Endothelial cell of umbilical vein (primary cell): ENCODE measurements at regions not wholly inside any gene's neighbourhood (a gene's known extent, or its start where the extent isn't known, plus 50 kb on each side); places are given as distances from the start of the nearest gene placed in this dataset.

Experiments
- BruUV-seq: library from RNA; stranded (reverse); fragments of 400-500 nt; replicated peaks from 2 replicates; lab custom pipeline; 2021; lab: Mats Ljungman, UMichigan
- CTCF ChIA-PET: fragments of 300-600, 350-600 bp; sonication (Branson Sonifier 250); formaldehyde crosslinking; loops from one replicate; lab custom pipeline; 2021; ENCODE audit warnings: antibody characterized with exemption, inconsistent platforms; lab: Charles Lee
- POLR2A ChIA-PET: fragments of 300-600, 350-600 bp; sonication (Branson Sonifier 250); formaldehyde crosslinking; loops from one replicate; lab custom pipeline; 2021; ENCODE audit warnings: antibody characterized with exemption, inconsistent platforms; lab: Charles Lee
- DNase-seq: peaks from one replicate; pipeline ENCODE4 v3.0.0-alpha.2; 2011; ENCODE audit warnings: low read depth, low spot score
- FAIRE-seq: peaks from 2 replicates; lab custom pipeline; 2011; peaks lifted over from hg19 to GRCh38; lab: Jason Lieb, UNC
- H2AFZ ChIP-seq: 2 replicates; pipeline ENCODE4 v1.6.0; 2012; ENCODE audit warnings: low read depth, low read length, control low read depth, inconsistent platforms
- H3K27ac ChIP-seq: 2 replicates; pipeline ENCODE4 v1.5.1; 2011; ENCODE audit warnings: low read depth, mild to moderate bottlenecking, control low read depth, low read length, moderate library complexity; ENCODE audit not compliant: insufficient read depth
- H3K27me3 ChIP-seq, 2 experiments: 2 replicates each; pipeline versions ENCODE4 v1.6.0 to v1.6.1; 2011; ENCODE audit warnings: low read length in 2 of 2, mixed read lengths in 1 of 2; ENCODE audit not compliant: control insufficient read depth in 2 of 2, insufficient read depth in 2 of 2
- H3K36me3 ChIP-seq, 2 experiments: 2 replicates in 1 of 2; 3 replicates in 1 of 2; pipeline ENCODE4 v1.5.1; 2011; ENCODE audit warnings: low read length in 2 of 2, mild to moderate bottlenecking in 1 of 2, moderate library complexity in 1 of 2; ENCODE audit not compliant: control insufficient read depth in 2 of 2, insufficient read depth in 2 of 2; ENCODE audit errors: extremely low read depth in 1 of 2
- H3K4me1 ChIP-seq: 3 replicates; pipeline ENCODE4 v1.5.1; 2011; ENCODE audit warnings: mild to moderate bottlenecking, low read length; ENCODE audit not compliant: control insufficient read depth, insufficient read depth; ENCODE audit errors: extremely low read depth
- H3K4me2 ChIP-seq: 2 replicates; pipeline ENCODE4 v1.6.1; 2011; ENCODE audit warnings: low read length, control low read depth, mixed read lengths; ENCODE audit not compliant: insufficient read depth
- H3K4me3 ChIP-seq, 3 experiments: fragments of 200-600 bp in 1 of 3; sonication (generic), shearing (Covaris generic) in 1 of 3; replicated peaks in 1 of 3; 2 replicates each; pipeline ENCODE4 v1.5.1; 2011 to 2016; ENCODE audit warnings: control low read depth in 3 of 3, low read length in 3 of 3, mild to moderate bottlenecking in 2 of 3, inconsistent platforms in 1 of 3, low read depth in 1 of 3, moderate library complexity in 1 of 3; ENCODE audit not compliant: insufficient read depth in 1 of 3
- H3K79me2 ChIP-seq: 2 replicates; pipeline ENCODE4 v1.6.0; 2012; ENCODE audit warnings: low read length, inconsistent platforms; ENCODE audit not compliant: control insufficient read depth, insufficient read depth
- H3K9ac ChIP-seq: replicated peaks from 2 replicates; pipeline ENCODE3; 2011; ENCODE audit warnings: low read length, control low read depth; ENCODE audit not compliant: insufficient read depth; ENCODE audit errors: extremely low read depth
- H3K9me1 ChIP-seq: replicated peaks from 3 replicates; pipeline ENCODE4 v1.6.0; 2011; ENCODE audit warnings: mild to moderate bottlenecking, low read length; ENCODE audit not compliant: control insufficient read depth, insufficient read depth; ENCODE audit errors: extremely low read depth
- H3K9me3 ChIP-seq: replicated peaks from 2 replicates; pipeline ENCODE4 v1.5.1; 2012; ENCODE audit warnings: low read length, inconsistent platforms; ENCODE audit not compliant: control insufficient read depth, insufficient read depth
- H4K20me1 ChIP-seq: replicated peaks from 2 replicates; pipeline ENCODE3; 2011; ENCODE audit warnings: mild to moderate bottlenecking, low read length; ENCODE audit not compliant: control insufficient read depth, insufficient read depth; ENCODE audit errors: extremely low read depth
- CTCF ChIP-seq, 2 donors: IDR thresholded peaks; 1 replicate in 1 of 2; 2 replicates in 1 of 2; pipeline ENCODE4 v1.5.1; 2011; ENCODE audit warnings: low read length in 2 of 2, mild to moderate bottlenecking in 2 of 2, moderate library complexity in 2 of 2, control low read depth in 1 of 2, inconsistent platforms in 1 of 2, low read depth in 1 of 2; ENCODE audit not compliant: insufficient read depth in 1 of 2; ENCODE audit errors: extremely low read depth in 1 of 2
- EZH2 ChIP-seq: IDR thresholded peaks from 2 replicates; pipeline ENCODE4 v1.6.1; 2012; ENCODE audit warnings: borderline replicate concordance, low read depth, mild to moderate bottlenecking, moderate library complexity, low read length, inconsistent platforms; ENCODE audit not compliant: severe bottlenecking
- FOS ChIP-seq: IDR thresholded peaks from 2 replicates; pipeline ENCODE4 v1.6.1; 2011; ENCODE audit warnings: mild to moderate bottlenecking, low read length, moderate library complexity, borderline replicate concordance; ENCODE audit not compliant: insufficient read depth
- GATA2 ChIP-seq: IDR thresholded peaks from 2 replicates; pipeline ENCODE4 v1.7.0; 2011; ENCODE audit warnings: low read depth, mild to moderate bottlenecking, moderate library complexity, mixed read lengths, low read length; ENCODE audit not compliant: insufficient read length, insufficient read depth
- JUN ChIP-seq: IDR thresholded peaks from 2 replicates; pipeline ENCODE4 v1.6.1; 2011; ENCODE audit warnings: borderline replicate concordance, low read depth; ENCODE audit not compliant: insufficient read length, insufficient read depth
- MYC ChIP-seq: IDR thresholded peaks from one replicate; pipeline ENCODE4 v1.6.1; 2011; ENCODE audit warnings: mild to moderate bottlenecking, low read depth, low read length
- POLR2A ChIP-seq: IDR thresholded peaks from 2 replicates; pipeline ENCODE4 v1.6.1; 2012; ENCODE audit warnings: low read depth, mild to moderate bottlenecking, control low read depth, low read length
- POLR2AphosphoS5 ChIP-seq: IDR thresholded peaks from 2 replicates; pipeline ENCODE4 v1.6.1; 2012; ENCODE audit warnings: low read depth, mild to moderate bottlenecking, control low read depth, low read length, moderate library complexity; ENCODE audit not compliant: insufficient read depth
- dilution Hi-C: fragments of 300-500 bp; cut with MboI; formaldehyde crosslinking; loops from one replicate; pipeline ENCODE4 v1.15.0; 2019; ENCODE audit warnings: low sequenced_read_pairs; ENCODE audit not compliant: extremely low pct_ligation_motif_present
- intact Hi-C: fragments of 100-400 bp; cut with micrococcal nuclease; formaldehyde crosslinking; loops from one replicate; pipeline ENCODE4 v1.10.0; 2022
- TF ChIP-seq, protein P1 (sequence below): IDR thresholded peaks from 2 replicates; pipeline ENCODE4 v1.6.1; 2011; ENCODE audit not compliant: insufficient read depth, insufficient read length

GRCh38 chr4:123017636-123018395, 95.4 kb upstream of the NUDT6 start:
- no TSS peak for BruUV-seq
- dilution Hi-C loops (no loop called here), intact Hi-C loops (loop anchor here (1.0 kb wide), 2 partner anchors 8 to 49 kb away; no protein-coding TSS in a partner anchor)
- Histone ChIP-seq H4K20me1 (no peaks in the 10 kb centered on the region), H3K4me2 (peak overlapping the region; percentile 82), H3K79me2 (no peaks in the 10 kb centered on the region), H2AFZ (no peak overlapping the region), H3K27me3 (no peaks in the 10 kb centered on the region), H3K27ac (peak overlapping the region; percentile 67), H3K9me1 (no peaks in the 10 kb centered on the region), H3K4me1 (peaks cover 13% of the 10 kb centered on the region), H3K36me3 (no peaks in the 10 kb centered on the region), H3K4me3 (no peak overlapping the region), H3K9ac (peak overlapping the region; percentile 43), H3K9me3 (no peaks in the 10 kb centered on the region)
- CTCF ChIA-PET = interaction anchor here (0.8 to 1.5 kb wide), 3 partner anchors 11 to 56 kb away, joined by 3 to 5 read pairs (median 3); no protein-coding TSS in a partner anchor
- no peak for TF ChIP-seq MYC
- TF ChIP-seq FOS = peak; percentile 24
- peak; percentile 74 for FAIRE-seq
- POLR2A ChIA-PET = interaction anchor here (0.7 kb wide), 1 partner anchor 679 kb away, joined by 6 read pairs; no protein-coding TSS in a partner anchor
- DNase-seq = peak; percentile 76

GRCh38 chr4:123018396-123018775, 96.0 kb upstream of the NUDT6 start:
- no peaks in the 10 kb centered on the region for H3K36me3 ChIP-seq
- H3K9me3 ChIP-seq = no peaks in the 10 kb centered on the region
- ChIA-PET POLR2A (no interaction called here), CTCF (interaction anchor here (0.8 to 1.5 kb wide), 3 partner anchors 11 to 56 kb away, joined by 3 to 5 read pairs (median 3); no protein-coding TSS in a partner anchor)
- no peaks in the 10 kb centered on the region for H4K20me1 ChIP-seq
- H2AFZ ChIP-seq = no peak overlapping the region
- intact Hi-C loops (no loop called here), dilution Hi-C loops (no loop called here)
- no peaks in the 10 kb centered on the region for H3K79me2 ChIP-seq
- no TSS peak for BruUV-seq
- peaks cover 13% of the 10 kb centered on the region for H3K4me1 ChIP-seq
- H3K4me3 ChIP-seq = no peak overlapping the region
- H3K27ac ChIP-seq = peak overlapping the region; percentile 67
- no peaks in the 10 kb centered on the region for H3K27me3 ChIP-seq
- peak overlapping the region; percentile 43 for H3K9ac ChIP-seq
- H3K4me2 ChIP-seq = peak overlapping the region; percentile 82
- DNase-seq (peak; percentile 26), FAIRE-seq (no peak)
- no peaks in the 10 kb centered on the region for H3K9me1 ChIP-seq
- TF ChIP-seq POLR2AphosphoS5 = no peak
- TF ChIP-seq, protein P1, sequence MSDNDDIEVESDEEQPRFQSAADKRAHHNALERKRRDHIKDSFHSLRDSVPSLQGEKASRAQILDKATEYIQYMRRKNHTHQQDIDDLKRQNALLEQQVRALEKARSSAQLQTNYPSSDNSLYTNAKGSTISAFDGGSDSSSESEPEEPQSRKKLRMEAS = no peak
- no peak for TF ChIP-seq FOS
- no peak for TF ChIP-seq EZH2
- no peak for TF ChIP-seq MYC
- no peak for TF ChIP-seq GATA2
- no peak for TF ChIP-seq POLR2A
- TF ChIP-seq JUN = no peak
- TF ChIP-seq CTCF (IDR thresholded peaks at IDR 0.05; ENCODE audit: extremely low read depth in 1 of 2, insufficient read depth in 1 of 2, low read depth in 1 of 2, low read length in 2 of 2) = no peak
